ENCODE measurements at regions not wholly inside any gene's neighbourhood (a gene's known extent, or its start where the extent isn't known, plus 50 kb on each side); places are given as distances from the start of the nearest gene placed in this dataset.
A peak's percentile ranks its signal among the peaks of the same experiment; 100 is the strongest.
"Not testable (repeated sequence)": the region's sequence is repeated elsewhere in the genome, so short reads cannot be mapped to it uniquely, and the experiment has no call there.

DNA sequence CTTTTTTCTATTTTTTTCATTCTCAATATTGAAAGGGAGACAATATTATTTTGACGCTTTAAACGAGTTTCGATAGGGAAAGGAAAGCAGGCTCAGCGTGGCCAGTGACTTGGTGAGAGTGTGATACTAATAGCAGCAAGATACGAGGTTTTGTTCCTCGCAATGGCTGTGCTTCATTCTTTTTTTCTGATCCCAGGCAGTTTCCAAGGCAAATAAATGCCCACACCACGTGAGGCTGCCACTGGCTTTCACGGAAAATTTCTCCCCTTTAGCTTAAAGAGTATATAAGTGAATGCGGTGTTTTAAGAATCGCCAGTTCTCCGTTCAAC, 196.4 kb upstream of the ZNF184 start:
- no peak overlapping the region for H3K4me3 ChIP-seq (ENCODE audit: low read depth, low read length)
- TF ChIP-seq, protein P1, sequence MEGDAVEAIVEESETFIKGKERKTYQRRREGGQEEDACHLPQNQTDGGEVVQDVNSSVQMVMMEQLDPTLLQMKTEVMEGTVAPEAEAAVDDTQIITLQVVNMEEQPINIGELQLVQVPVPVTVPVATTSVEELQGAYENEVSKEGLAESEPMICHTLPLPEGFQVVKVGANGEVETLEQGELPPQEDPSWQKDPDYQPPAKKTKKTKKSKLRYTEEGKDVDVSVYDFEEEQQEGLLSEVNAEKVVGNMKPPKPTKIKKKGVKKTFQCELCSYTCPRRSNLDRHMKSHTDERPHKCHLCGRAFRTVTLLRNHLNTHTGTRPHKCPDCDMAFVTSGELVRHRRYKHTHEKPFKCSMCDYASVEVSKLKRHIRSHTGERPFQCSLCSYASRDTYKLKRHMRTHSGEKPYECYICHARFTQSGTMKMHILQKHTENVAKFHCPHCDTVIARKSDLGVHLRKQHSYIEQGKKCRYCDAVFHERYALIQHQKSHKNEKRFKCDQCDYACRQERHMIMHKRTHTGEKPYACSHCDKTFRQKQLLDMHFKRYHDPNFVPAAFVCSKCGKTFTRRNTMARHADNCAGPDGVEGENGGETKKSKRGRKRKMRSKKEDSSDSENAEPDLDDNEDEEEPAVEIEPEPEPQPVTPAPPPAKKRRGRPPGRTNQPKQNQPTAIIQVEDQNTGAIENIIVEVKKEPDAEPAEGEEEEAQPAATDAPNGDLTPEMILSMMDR (IDR thresholded peaks at IDR 0.05; ENCODE audit: low read depth, low read length): no peak

DNA sequence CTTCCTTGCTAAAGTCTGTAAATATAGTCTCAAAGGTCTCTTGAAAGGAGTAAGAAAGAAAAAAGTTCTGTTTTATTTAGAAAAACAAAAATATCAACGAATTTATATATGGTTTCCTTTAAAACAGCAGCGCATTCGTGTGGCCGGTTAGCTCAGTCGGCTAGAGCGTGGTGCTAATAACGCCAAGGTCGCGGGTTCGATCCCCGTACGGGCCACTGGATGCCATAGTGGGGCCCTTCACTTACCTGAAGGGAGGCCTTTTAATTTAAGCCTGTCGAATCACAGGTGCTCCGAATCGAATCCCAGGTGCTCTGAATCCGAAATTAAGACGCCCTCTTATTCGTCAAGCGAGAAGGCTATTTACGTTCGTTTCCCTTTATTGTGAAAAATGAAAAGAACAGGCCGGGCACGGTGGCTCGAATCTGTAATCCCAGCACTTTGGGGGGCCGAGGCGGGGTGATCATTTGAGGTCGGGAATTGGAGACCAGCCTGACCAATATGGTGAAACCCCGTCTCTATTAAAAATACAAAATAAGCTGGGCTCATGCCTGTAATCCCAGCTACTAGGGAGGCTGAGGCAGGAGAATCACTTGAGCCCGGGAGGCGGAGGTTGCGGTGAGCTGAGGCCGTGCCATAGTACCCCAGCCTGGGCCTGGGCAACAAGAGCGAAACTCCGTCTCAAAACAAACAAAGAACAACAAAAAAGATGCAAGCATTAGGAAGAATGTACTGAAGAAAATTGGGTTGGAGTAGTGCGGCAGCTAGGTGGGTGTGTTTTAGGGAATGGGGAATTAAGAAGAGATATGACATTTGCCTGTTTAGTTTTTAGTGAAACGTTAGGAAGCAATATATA, 195.8 kb upstream of the ZNF184 start:
- TF ChIP-seq, protein P1 (IDR thresholded peaks at IDR 0.05; ENCODE audit: low read depth, low read length): no peak
- peak overlapping the region; percentile 50 for H3K4me3 ChIP-seq (ENCODE audit: low read depth, low read length)

DNA sequence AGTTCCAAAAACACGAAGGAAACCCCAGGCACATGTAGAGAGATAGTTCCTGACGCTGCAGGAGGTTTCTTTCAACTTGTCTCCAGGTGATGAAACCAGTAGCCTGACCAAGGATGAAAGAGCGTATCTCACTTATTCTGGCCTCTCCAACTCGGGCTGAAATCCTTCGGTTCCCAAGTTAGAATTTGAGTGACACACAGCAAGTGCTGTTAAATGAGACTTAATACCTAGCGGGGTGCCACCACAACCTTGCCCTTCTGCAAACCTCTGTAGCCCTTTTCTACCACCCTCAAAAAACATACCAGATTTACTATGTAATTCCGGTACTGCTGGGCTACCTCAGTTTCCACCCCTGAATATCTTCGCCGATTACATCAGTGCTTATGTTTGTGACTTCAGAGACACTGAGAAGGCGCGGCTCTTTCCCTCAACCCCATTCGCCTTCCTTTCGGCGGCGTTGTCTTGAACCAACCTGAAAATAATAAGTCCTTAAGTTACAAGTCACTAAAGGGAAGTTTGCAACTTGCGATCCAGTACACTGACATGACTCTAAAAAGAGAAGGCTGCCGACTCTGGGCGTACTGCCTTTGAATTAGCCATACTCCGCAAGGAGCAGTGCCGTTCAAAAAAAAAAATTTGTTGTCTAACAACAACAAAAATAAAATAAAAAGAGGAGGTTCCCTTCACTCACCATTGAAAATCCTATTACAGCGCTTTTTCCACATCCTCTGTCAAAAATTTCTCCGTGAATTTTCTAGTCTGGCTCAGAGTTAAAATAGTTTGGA, 194.9 kb upstream of the ZNF184 start:
- TF ChIP-seq, protein P1 (IDR thresholded peaks at IDR 0.05; ENCODE audit: low read depth, low read length): no peak
- H3K4me3 ChIP-seq (ENCODE audit: low read depth, low read length): peak overlapping the region; percentile 50

DNA sequence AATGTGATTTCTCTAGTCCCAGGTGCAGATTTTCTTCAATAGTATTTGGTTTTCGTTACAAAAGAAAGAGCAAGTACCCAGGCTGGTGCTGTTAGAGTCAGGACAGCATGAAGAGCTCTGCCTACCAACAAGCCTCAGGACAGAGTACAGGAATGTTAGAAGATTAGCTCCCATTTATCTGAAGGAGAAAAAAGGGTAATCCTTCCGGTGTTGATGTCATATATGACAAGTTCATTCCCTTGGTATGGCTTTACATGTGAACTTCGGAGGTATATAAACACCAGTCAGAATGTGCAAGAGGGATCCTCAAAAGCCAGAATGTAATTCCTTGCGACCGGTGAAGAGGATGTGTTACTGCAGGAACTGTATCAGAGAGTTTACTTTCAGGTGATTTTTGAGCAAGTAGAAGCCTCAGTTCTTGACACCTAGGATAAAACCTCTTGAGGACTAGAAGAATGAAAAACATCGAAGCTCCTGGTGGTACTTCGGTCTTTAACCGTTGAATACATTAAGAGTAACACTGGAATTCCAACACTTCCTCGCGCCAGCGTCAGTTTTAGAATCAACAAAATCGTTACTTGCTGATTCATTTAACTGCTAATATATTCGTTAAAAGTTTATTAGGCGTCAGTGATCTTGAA, 194.2 kb upstream of the ZNF184 start:
- peak overlapping the region; percentile 50 for H3K4me3 ChIP-seq (ENCODE audit: low read depth, low read length)
- TF ChIP-seq, protein P1 (IDR thresholded peaks at IDR 0.05; ENCODE audit: low read depth, low read length): no peak

DNA sequence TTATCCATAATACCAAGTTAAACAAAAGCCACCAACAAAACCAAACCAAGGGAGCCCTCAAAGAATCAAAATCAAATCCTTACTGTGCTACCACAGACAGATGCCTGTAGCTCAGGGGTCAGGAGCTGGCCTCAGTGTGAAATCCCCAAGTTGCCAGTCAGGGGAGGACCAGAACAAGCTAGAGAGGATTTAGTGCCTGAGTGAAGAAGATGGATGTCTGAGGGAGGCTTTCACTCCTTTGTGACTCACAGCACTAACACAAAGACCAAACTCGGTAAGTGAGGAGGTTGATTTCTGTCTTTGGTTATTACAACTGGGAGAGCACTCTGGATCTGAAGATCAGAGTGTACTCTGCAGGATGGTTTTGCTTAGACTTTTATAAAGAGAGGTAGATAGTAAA, 189.9 kb upstream of the ZNF184 start:
- TF ChIP-seq, protein P1 (IDR thresholded peaks at IDR 0.05; ENCODE audit: low read depth, low read length): no peak
- no peak overlapping the region for H3K4me3 ChIP-seq (ENCODE audit: low read depth, low read length)

DNA sequence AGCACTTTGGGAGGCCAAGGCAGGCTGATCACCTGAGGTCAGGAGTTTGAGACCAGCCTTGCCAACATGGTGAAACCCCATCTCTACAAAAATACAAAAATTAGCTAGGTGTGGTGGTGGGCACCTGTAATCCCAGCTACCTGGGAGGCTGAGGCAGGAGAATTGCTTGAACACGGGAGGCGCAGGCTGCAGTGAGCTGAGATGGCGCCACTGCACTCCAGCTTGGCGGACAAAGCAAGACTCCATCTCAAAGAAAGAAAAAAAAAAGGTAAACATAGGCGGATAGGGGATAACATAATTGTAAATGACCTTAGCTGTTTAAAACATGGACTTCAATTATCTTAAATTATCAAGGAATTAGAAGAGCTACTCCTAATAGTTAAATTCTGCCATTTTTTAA, 189.3 kb upstream of the ZNF184 start:
- not testable (repeated sequence) for H3K4me3 ChIP-seq (ENCODE audit: low read depth, low read length)

DNA sequence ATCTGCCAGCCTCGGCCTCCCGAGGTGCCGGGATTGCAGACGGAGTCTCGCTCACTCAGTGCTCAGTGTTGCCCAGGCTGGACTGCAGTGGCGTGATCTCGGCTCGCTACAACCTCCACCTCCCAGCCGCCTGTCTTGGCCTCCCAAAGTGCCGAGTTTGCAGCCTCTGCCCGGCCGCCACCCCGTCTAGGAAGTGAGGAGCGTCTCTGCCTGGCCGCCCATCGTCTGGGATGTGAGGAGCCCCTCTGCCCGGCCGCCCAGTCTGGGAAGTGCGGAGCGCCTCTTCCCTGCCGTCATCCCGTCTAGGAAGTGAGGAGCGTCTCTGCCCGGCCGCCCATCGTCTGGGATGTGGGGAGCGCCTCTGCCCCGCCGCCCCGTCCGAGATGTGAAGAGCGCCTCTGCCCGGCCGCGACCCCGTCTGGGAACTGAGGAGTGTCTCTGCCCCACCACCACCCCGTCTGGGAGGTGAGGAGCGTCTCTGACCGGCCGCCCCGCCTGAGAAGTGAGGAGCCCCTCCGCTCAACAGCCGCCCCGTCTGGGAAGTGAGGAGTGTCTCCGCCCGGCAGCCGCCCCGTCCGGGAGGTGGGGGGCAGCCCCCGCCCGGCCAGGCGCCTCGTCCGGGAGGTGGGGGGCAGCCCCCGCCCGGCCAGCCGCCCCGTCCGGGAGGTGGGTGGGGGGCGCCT, 180.4 kb upstream of the ZNF184 start:
- not testable (repeated sequence) for H3K4me3 ChIP-seq (ENCODE audit: low read depth, low read length)

DNA sequence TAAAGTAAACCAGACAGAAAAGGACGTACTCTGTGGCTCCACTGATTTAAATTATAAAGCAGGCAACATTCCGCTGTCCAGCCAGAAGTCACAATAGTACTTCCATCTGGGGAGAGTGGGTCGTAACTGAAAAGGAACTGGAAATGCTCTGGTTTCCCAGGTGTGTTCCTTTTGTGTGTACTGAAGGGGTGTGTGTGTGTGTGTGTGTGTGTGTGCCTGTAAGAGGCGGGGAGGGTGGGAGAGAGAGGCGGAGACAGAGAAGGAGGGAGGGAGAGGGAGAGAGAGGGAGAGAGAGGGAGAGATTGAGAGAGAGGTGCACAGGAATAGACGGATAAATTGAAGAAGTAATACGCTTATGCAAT, 178.4 kb upstream of the ZNF184 start:
- H3K4me3 ChIP-seq (ENCODE audit: low read depth, low read length): no peak overlapping the region
- TF ChIP-seq, protein P1 (IDR thresholded peaks at IDR 0.05; ENCODE audit: low read depth, low read length): no peak
